ENCODE measurements at regions not wholly inside any gene's neighbourhood (a gene's known extent, or its start where the extent isn't known, plus 50 kb on each side); places are given as distances from the start of the nearest gene placed in this dataset.

- Histone ChIP-seq H2BK15ac (ENCODE audit: low read length) (no peak overlapping the region), H4K91ac (replicated peaks; ENCODE audit: insufficient read length, low read length) (no peak overlapping the region), H3K36me3 (ENCODE audit: control insufficient read depth in 2 of 4, insufficient read depth in 4 of 4, low read length in 3 of 4) (no peaks in the 10 kb centered on the region), H3K79me2 (ENCODE audit: control insufficient read depth in 1 of 2, insufficient read depth in 2 of 2, low read length in 2 of 2) (no peaks in the 10 kb centered on the region), H2BK20ac (ENCODE audit: low read length) (no peak overlapping the region), H2AK5ac (ENCODE audit: low read depth, low read length) (no peak overlapping the region), H4K8ac (ENCODE audit: extremely low read depth, insufficient read depth, low read length) (no peak overlapping the region), H3K23me2 (ENCODE audit: low read depth, low read length) (no peaks in the 10 kb centered on the region; the same call in 1 of the 2 replicates), H3K9me3 (ENCODE audit: insufficient read depth in 2 of 2, low read depth in 1 of 2, low read length in 1 of 2) (no peaks in the 10 kb centered on the region), H3K27me3 (replicated peaks in 1 of 4; ENCODE audit: control insufficient read depth in 3 of 4, extremely low read depth in 1 of 4, insufficient read depth in 3 of 4, low read length in 3 of 4) (no peaks in the 10 kb centered on the region), H3K4me1 (replicated peaks in 1 of 4; ENCODE audit: control insufficient read depth in 3 of 4, insufficient read depth in 4 of 4, low read length in 3 of 4) (no peaks in the 10 kb centered on the region), H2BK5ac (ENCODE audit: low read depth, low read length) (no peak overlapping the region), H2BK12ac (ENCODE audit: low read depth, low read length) (no peak overlapping the region), H3K9ac (replicated peaks in 1 of 4; ENCODE audit: extremely low read depth in 1 of 4, low read depth in 3 of 4, low read length in 3 of 4) (no peak overlapping the region), H2AFZ (ENCODE audit: low read length) (peak overlapping the region; percentile 38; the same call in 1 of the 2 replicates), H3K56ac (replicated peaks; ENCODE audit: insufficient read length, low read depth, low read length) (no peak overlapping the region), H3K4me3 (ENCODE audit: extremely low read depth in 1 of 4, insufficient read depth in 2 of 4, low read depth in 3 of 4, low read length in 4 of 4) (no peak overlapping the region), H3K18ac (ENCODE audit: extremely low read depth, low read length) (no peak overlapping the region), H3K14ac (ENCODE audit: insufficient read length) (no peak overlapping the region), H3K27ac (ENCODE audit: low read depth, low read length) (no peak overlapping the region), H3K79me1 (ENCODE audit: low read depth, low read length) (no peaks in the 10 kb centered on the region), H2BK120ac (replicated peaks; ENCODE audit: low read depth, low read length) (no peak overlapping the region), H3K23ac (ENCODE audit: insufficient read length) (no peak overlapping the region), H4K5ac (ENCODE audit: insufficient read length, low read depth, low read length) (no peak overlapping the region), H3K4me2 (ENCODE audit: insufficient read depth in 1 of 2, low read depth in 2 of 2, low read length in 2 of 2) (no peak overlapping the region), H4K20me1 (replicated peaks in 1 of 2; ENCODE audit: control insufficient read depth in 1 of 2, insufficient read depth in 2 of 2, low read length in 2 of 2) (no peaks in the 10 kb centered on the region), H3K4ac (replicated peaks; ENCODE audit: insufficient read length, low read depth, low read length) (no peak overlapping the region)
- WGBS, 2 experiments (ENCODE audit: extremely low coverage in 1 of 2, insufficient coverage in 1 of 2, insufficient read length in 1 of 2, insufficient replicate concordance in 2 of 2, low coverage in 1 of 2, low lambda C conversion rate in 2 of 2, missing lambda C conversion rate in 1 of 2), result 90% methylated on average over 2 of the region's 2 CpGs; no CpG with 5 or more reads in 1 of the 2 experiments
- ChIA-PET POLR2A (ENCODE audit: partially characterized antibody) (no interaction called here), CTCF (ENCODE audit: partially characterized antibody) (interaction anchor here (0.6 to 1.4 kb wide), 4 partner anchors 17 to 445 kb away, joined by 3 to 7 read pairs (median 4); no protein-coding TSS in a partner anchor)
- no peak for FAIRE-seq
- no peak for DNase-seq (ENCODE audit: low read depth in 1 of 2, low spot score in 2 of 2)
- no peak for TF ChIP-seq GTF2F1 (IDR thresholded peaks at IDR 0.05; ENCODE audit: borderline replicate concordance, low read depth, low read length)
- TF ChIP-seq TBP (IDR thresholded peaks at IDR 0.05; ENCODE audit: low read depth, low read length), result no peak
- TF ChIP-seq MAFK (IDR thresholded peaks at IDR 0.05; ENCODE audit: low read depth, low read length), result no peak
- TF ChIP-seq POLR2AphosphoS5 (IDR thresholded peaks at IDR 0.05; ENCODE audit: low read depth, low read length), result no peak
- TF ChIP-seq CTBP2 (IDR thresholded peaks at IDR 0.05; ENCODE audit: borderline replicate concordance, insufficient read depth, insufficient read length, low read length), result no peak
- no peak for TF ChIP-seq RNF2 (IDR thresholded peaks at IDR 0.05; ENCODE audit: borderline replicate concordance, low read depth, low read length, missing control alignments, poor library complexity, severe bottlenecking)
- no peak for TF ChIP-seq ASH2L (IDR thresholded peaks at IDR 0.05; ENCODE audit: low read length)
- TF ChIP-seq KDM5A (IDR thresholded peaks at IDR 0.05; ENCODE audit: low read length), result no peak
- TF ChIP-seq CTCF (IDR thresholded peaks at IDR 0.05; ENCODE audit: control extremely low read depth in 1 of 3, insufficient read depth in 1 of 3, low read depth in 1 of 3, low read length in 3 of 3), result no peak
- no peak for TF ChIP-seq ATF2 (IDR thresholded peaks at IDR 0.05; ENCODE audit: low read length)
Measured at GRCh38 chr11:109075976-109076375, 346.0 kb upstream of the C11orf87 start.
